IMR-90 (cell line): ENCODE measurements at regions not wholly inside any gene's neighbourhood (a gene's known extent, or its start where the extent isn't known, plus 50 kb on each side); places are given as distances from the start of the nearest gene placed in this dataset.

ENCODE experiments used
- BHLHE40 ChIP-seq: fragments of 150-350 bp; IDR thresholded peaks from 2 replicates; pipeline ENCODE4 v1.6.1; 2016; ENCODE audit warnings: mild to moderate bottlenecking, low read depth, low read length
- CEBPB ChIP-seq: IDR thresholded peaks from 2 replicates; pipeline ENCODE4 v1.6.1; 2012; ENCODE audit warnings: low read depth, low read length, improper control_type of control experiment
- ELK1 ChIP-seq: fragments of 150-350 bp; IDR thresholded peaks from 2 replicates; pipeline ENCODE4 v1.6.1; 2016; ENCODE audit warnings: low read depth, mild to moderate bottlenecking, low read length, moderate library complexity, borderline replicate concordance
- FOS ChIP-seq: fragments of 150-350 bp; IDR thresholded peaks from 2 replicates; pipeline ENCODE4 v1.6.1; 2016; ENCODE audit warnings: low read depth, low read length
- MAFK ChIP-seq: IDR thresholded peaks from 2 replicates; pipeline ENCODE4 v1.6.1; 2012; ENCODE audit warnings: low read depth, low read length, improper control_type of control experiment
- MAZ ChIP-seq: IDR thresholded peaks from 2 replicates; pipeline ENCODE4 v1.6.1; 2012; ENCODE audit warnings: low read depth, mild to moderate bottlenecking, low read length, improper control_type of control experiment, moderate library complexity, borderline replicate concordance
- MXI1 ChIP-seq: IDR thresholded peaks from 2 replicates; pipeline ENCODE4 v1.6.1; 2012; ENCODE audit warnings: low read depth, mild to moderate bottlenecking, low read length, moderate library complexity, borderline replicate concordance
- NFE2L2 ChIP-seq: fragments of 150-350 bp; IDR thresholded peaks from 2 replicates; pipeline ENCODE4 v1.6.1; 2016; ENCODE audit warnings: low read depth, mild to moderate bottlenecking, low read length
- POLR2A ChIP-seq: IDR thresholded peaks from 2 replicates; pipeline ENCODE4 v1.6.1; 2012; ENCODE audit warnings: mild to moderate bottlenecking, low read depth, low read length
- RAD21 ChIP-seq: IDR thresholded peaks from 2 replicates; pipeline ENCODE4 v1.6.1; 2012; ENCODE audit warnings: low read length, improper control_type of control experiment
- TF ChIP-seq, protein P1 (sequence below): conservative IDR thresholded peaks from 2 replicates; pipeline ENCODE4 v1.5.1; 2012; ENCODE audit warnings: mild to moderate bottlenecking, low read depth, low read length, improper control_type of control experiment
- TF ChIP-seq, protein P2 (sequence below): fragments of 150-350 bp; IDR thresholded peaks from 2 replicates; pipeline ENCODE4 v1.6.1; 2017; ENCODE audit warnings: mild to moderate bottlenecking, antibody characterized with exemption, low read length, low read depth

- TF ChIP-seq, protein P1, sequence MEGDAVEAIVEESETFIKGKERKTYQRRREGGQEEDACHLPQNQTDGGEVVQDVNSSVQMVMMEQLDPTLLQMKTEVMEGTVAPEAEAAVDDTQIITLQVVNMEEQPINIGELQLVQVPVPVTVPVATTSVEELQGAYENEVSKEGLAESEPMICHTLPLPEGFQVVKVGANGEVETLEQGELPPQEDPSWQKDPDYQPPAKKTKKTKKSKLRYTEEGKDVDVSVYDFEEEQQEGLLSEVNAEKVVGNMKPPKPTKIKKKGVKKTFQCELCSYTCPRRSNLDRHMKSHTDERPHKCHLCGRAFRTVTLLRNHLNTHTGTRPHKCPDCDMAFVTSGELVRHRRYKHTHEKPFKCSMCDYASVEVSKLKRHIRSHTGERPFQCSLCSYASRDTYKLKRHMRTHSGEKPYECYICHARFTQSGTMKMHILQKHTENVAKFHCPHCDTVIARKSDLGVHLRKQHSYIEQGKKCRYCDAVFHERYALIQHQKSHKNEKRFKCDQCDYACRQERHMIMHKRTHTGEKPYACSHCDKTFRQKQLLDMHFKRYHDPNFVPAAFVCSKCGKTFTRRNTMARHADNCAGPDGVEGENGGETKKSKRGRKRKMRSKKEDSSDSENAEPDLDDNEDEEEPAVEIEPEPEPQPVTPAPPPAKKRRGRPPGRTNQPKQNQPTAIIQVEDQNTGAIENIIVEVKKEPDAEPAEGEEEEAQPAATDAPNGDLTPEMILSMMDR, result no peak
- TF ChIP-seq MAZ (no peak), MXI1 (no peak), RAD21 (no peak), CEBPB (peak; percentile 68), ELK1 (no peak), POLR2A (no peak), BHLHE40 (no peak), NFE2L2 (no peak), FOS (no peak), MAFK (no peak)
- TF ChIP-seq, protein P2, sequence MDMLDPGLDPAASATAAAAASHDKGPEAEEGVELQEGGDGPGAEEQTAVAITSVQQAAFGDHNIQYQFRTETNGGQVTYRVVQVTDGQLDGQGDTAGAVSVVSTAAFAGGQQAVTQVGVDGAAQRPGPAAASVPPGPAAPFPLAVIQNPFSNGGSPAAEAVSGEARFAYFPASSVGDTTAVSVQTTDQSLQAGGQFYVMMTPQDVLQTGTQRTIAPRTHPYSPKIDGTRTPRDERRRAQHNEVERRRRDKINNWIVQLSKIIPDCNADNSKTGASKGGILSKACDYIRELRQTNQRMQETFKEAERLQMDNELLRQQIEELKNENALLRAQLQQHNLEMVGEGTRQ, result no peak
Measured at GRCh38 chrX:123088930-123089329, 95.1 kb upstream of the GRIA3 start.
